ENCODE measurements at regions not wholly inside any gene's neighbourhood (a gene's known extent, or its start where the extent isn't known, plus 50 kb on each side); places are given as distances from the start of the nearest gene placed in this dataset.

- TF ChIP-seq SUZ12 (IDR thresholded peaks at IDR 0.05; ENCODE audit: extremely low read depth, insufficient read depth, insufficient read length) (no peak), ZNF274 (IDR thresholded peaks at IDR 0.05; ENCODE audit: low read depth, low read length) (no peak), YY1 (IDR thresholded peaks at IDR 0.05; ENCODE audit: insufficient read depth, insufficient read length) (no peak)
Measured at GRCh38 chr3:187850258-187850921, 105.1 kb upstream of the BCL6 start.
